Testis (tissue), 2 donors: ENCODE measurements at regions not wholly inside any gene's neighbourhood (a gene's known extent, or its start where the extent isn't known, plus 50 kb on each side); places are given as distances from the start of the nearest gene placed in this dataset.

ENCODE experiments used
- DNase-seq: peaks from one replicate; pipeline ENCODE4 v3.0.0-alpha.2; 2019
- H3K27ac ChIP-seq, 2 donors: fragments of 200-600 bp; sonication (generic); one replicate each; pipeline ENCODE4 v1.5.1; 2019
- H3K27me3 ChIP-seq: fragments of 200-600 bp; sonication (generic); one replicate; pipeline ENCODE4 v1.5.1; 2019
- H3K36me3 ChIP-seq: fragments of 200-600 bp; sonication (generic); one replicate; pipeline ENCODE4 v1.5.1; 2017; ENCODE audit warnings: low read depth; ENCODE audit errors: missing control alignments
- H3K4me1 ChIP-seq: fragments of 200-600 bp; sonication (generic); one replicate; pipeline ENCODE4 v1.5.1; 2019
- H3K4me3 ChIP-seq, 2 donors: fragments of 200-600 bp; sonication (generic); one replicate each; pipeline ENCODE4 v1.5.1; 2017 to 2019
- H3K9me3 ChIP-seq: fragments of 200-600 bp; sonication (generic); one replicate; pipeline ENCODE4 v1.5.1; 2017
- POLR2A ChIP-seq: fragments of 450-650 bp; IDR thresholded peaks from one replicate; pipeline ENCODE4 v1.6.1; 2017; ENCODE audit warnings: antibody characterized with exemption, mild to moderate bottlenecking, moderate library complexity
- WGBS, 2 donors: methylation state at CpG; one replicate each; pipeline ENCODE4 v1.1.5; 2018; 5-methylcytosine and 5-hydroxymethylcytosine counted together
- intact Hi-C: fragments of 100-400 bp; cut with DNase I; formaldehyde crosslinking; loops from one replicate; pipeline ENCODE4 v1.15.1; 2023; ENCODE audit warnings: low total_unique reads
- TF ChIP-seq, protein P1 (sequence below), 3 experiments: fragments of 450-650 bp in 2 of 3; fragments of 200-600 bp in 1 of 3; sonication (generic) in 1 of 3; IDR thresholded peaks; one replicate each; pipeline ENCODE4 v1.5.1; 2016 to 2019; ENCODE audit warnings: antibody characterized with exemption in 3 of 3, mild to moderate bottlenecking in 2 of 3, moderate library complexity in 1 of 3

DNA sequence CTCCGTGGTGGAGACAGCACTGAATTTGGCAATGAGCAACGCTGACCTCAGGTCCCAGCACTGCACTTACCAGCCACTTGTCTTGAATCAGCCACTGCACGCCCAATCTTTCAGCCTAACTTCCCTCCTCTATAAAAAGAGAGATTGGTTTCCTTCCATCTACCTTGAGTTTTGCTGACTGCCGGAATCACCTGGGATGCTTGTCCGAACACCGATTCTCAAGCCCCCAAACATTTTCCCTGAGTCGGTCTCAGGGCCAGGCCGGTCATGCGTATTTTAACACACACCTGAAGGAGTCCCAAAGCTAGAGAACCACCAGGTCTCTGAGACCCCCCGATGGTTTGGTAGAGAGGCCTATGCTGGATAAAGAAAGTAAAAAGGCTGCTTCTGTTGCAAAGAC is 131.5 kb downstream of the SPATA19 start:
- H3K4me1 ChIP-seq, result no peaks in the 10 kb centered on the region
- no peaks in the 10 kb centered on the region for H3K9me3 ChIP-seq
- no peak overlapping the region for H3K4me3 ChIP-seq
- no peak for TF ChIP-seq POLR2A
- TF ChIP-seq, protein P1, sequence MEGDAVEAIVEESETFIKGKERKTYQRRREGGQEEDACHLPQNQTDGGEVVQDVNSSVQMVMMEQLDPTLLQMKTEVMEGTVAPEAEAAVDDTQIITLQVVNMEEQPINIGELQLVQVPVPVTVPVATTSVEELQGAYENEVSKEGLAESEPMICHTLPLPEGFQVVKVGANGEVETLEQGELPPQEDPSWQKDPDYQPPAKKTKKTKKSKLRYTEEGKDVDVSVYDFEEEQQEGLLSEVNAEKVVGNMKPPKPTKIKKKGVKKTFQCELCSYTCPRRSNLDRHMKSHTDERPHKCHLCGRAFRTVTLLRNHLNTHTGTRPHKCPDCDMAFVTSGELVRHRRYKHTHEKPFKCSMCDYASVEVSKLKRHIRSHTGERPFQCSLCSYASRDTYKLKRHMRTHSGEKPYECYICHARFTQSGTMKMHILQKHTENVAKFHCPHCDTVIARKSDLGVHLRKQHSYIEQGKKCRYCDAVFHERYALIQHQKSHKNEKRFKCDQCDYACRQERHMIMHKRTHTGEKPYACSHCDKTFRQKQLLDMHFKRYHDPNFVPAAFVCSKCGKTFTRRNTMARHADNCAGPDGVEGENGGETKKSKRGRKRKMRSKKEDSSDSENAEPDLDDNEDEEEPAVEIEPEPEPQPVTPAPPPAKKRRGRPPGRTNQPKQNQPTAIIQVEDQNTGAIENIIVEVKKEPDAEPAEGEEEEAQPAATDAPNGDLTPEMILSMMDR (IDR thresholded peaks at IDR 0.05), result no peak
- no peak for DNase-seq
- H3K36me3 ChIP-seq, result no peaks in the 10 kb centered on the region
- 93 to 95% methylated on average over 10 of the region's 10 CpGs for WGBS, 2 donors
- intact Hi-C loops, result no loop called here
- no peak overlapping the region for H3K27ac ChIP-seq
- H3K27me3 ChIP-seq, result no peaks in the 10 kb centered on the region

DNA sequence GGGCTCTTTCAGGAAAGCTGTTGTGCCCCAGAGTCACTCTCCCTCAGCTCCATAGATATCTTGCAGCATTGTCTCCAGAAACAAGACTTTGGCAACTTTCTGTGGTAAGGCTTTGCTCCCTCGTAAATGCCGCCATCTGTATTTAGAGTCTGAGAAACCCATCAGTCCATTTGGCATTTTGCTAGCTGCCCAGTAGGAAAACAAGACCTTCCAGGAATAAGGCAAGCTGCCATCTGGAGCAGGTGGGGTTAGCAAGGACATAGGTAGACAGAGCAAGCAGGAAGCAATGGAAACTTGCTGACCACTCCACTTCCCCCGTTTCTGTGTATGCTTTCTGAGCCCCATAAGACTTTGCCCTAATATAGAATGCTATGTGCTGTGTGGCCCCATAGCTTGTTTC is 131.9 kb downstream of the SPATA19 start:
- Histone ChIP-seq H3K27ac (no peak overlapping the region), H3K4me3 (no peak overlapping the region), H3K4me1 (no peaks in the 10 kb centered on the region), H3K36me3 (no peaks in the 10 kb centered on the region), H3K27me3 (no peaks in the 10 kb centered on the region), H3K9me3 (no peaks in the 10 kb centered on the region)
- intact Hi-C loops, result no loop called here
- DNase-seq, result no peak
- TF ChIP-seq, protein P1 (IDR thresholded peaks at IDR 0.05), result no peak
- no peak for TF ChIP-seq POLR2A
- WGBS, 2 donors, result 87 to 100% methylated on average over 2 to 3 of the region's 3 CpGs

DNA sequence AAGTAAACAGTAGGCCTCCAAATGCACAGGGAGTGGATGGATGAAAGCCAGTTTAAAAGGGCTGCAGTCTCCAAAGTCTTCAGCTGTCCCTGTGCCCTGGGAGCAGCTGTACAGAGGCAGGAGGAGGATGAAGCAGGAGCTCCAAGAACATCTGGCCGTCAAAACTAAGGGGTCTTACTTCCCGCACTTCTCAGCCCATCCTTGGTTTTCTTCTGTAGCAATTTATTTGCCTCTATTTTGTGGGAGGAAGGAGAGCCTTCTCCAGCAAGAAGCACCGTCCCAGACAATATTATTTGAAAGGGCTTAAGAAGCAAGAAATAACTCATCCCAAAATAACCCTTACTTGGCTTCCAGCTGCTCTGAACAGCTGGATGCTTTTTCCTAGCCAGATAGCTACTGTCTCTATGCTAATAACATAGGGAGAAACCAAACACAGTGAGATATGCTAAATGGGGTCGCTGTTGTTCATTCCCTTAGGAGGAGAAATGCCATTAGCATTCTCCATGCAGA is 133.2 kb downstream of the SPATA19 start:
- H3K4me3 ChIP-seq, result no peak overlapping the region
- WGBS, 2 donors, result 25 to 39% methylated on average over 4 of the region's 4 CpGs
- H3K27me3 ChIP-seq, result no peaks in the 10 kb centered on the region
- H3K36me3 ChIP-seq, result no peaks in the 10 kb centered on the region
- no peaks in the 10 kb centered on the region for H3K4me1 ChIP-seq
- no peak for TF ChIP-seq POLR2A
- TF ChIP-seq, protein P1 (IDR thresholded peaks at IDR 0.05), result no peak
- H3K9me3 ChIP-seq, result no peaks in the 10 kb centered on the region
- intact Hi-C loops, result no loop called here
- DNase-seq, result no peak
- no peak overlapping the region for H3K27ac ChIP-seq

DNA sequence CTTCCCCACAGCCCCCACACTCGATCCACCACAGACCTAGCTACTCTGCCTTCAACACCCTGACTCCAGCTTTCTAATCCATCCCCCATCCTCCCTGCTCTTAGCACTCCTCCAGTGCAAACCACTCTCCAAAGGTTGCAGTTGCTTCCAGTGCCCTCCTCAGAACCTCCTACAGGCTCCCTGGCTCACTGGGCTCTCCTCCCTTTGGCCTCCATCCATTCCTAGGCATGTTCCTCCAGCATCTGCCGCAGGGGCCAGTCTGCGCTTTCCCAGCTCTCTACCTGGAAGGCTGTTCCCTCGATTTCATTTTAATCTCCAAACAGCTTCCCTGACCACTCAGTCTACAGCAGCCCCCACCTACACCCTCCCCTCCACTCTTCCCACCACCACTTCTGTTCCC is 133.8 kb downstream of the SPATA19 start:
- Histone ChIP-seq H3K36me3 (no peaks in the 10 kb centered on the region), H3K27me3 (no peaks in the 10 kb centered on the region), H3K4me3 (no peak overlapping the region), H3K4me1 (no peaks in the 10 kb centered on the region), H3K9me3 (no peaks in the 10 kb centered on the region), H3K27ac (no peak overlapping the region)
- intact Hi-C loops, result no loop called here
- no peak for DNase-seq
- 34 to 39% methylated on average over 4 of the region's 4 CpGs for WGBS, 2 donors
- TF ChIP-seq POLR2A, result no peak

DNA sequence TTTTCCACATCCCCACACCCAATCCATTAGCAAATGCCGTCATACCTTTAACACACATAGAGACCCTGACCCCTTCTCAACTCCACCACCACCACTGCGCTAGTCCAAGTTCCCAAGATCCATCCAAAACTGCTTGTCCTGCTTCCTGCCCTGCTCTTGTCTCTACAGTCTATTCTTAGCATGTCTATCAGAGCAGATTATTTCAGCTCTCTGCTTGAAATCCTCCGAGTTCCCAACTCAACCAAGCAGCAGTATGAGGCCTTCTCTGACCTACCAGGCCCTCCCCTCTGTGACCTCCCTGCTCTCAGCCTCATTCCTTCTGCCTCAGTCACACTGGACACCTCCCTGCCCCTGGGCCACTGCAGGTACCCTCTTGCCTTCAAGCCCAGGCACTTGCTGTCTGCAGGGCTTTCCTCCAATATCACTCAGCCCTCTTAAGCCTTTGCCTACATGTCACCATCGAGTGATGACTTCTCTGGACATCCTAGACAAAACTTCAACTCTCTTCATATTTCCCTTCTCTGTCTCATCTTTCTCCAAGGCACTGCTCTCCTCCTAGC is 134.6 kb downstream of the SPATA19 start:
- 70 to 75% methylated on average over 4 of the region's 4 CpGs for WGBS, 2 donors

More for the DNA sequence above, 134.6 kb downstream of the SPATA19 start:
- intact Hi-C loops, result no loop called here
- TF ChIP-seq, protein P1 (IDR thresholded peaks at IDR 0.05), result no peak
- TF ChIP-seq POLR2A, result no peak
- Histone ChIP-seq H3K27me3 (no peaks in the 10 kb centered on the region), H3K27ac (no peak overlapping the region), H3K36me3 (no peaks in the 10 kb centered on the region), H3K9me3 (no peaks in the 10 kb centered on the region), H3K4me1 (no peaks in the 10 kb centered on the region), H3K4me3 (no peak overlapping the region)
- no peak for DNase-seq
